AG09319 (cell line): ENCODE measurements at regions not wholly inside any gene's neighbourhood (a gene's known extent, or its start where the extent isn't known, plus 50 kb on each side); places are given as distances from the start of the nearest gene placed in this dataset.

Experiments
- DNase-seq: peaks from one replicate; pipeline ENCODE4 v3.0.0-alpha.2; 2010; ENCODE audit warnings: low read depth; ENCODE audit errors: extremely low read depth
- TF ChIP-seq, protein P1 (sequence below): IDR thresholded peaks from 2 replicates; pipeline ENCODE4 v1.5.1; 2011; ENCODE audit warnings: low read depth, mild to moderate bottlenecking, inconsistent platforms, low read length, moderate library complexity

DNA sequence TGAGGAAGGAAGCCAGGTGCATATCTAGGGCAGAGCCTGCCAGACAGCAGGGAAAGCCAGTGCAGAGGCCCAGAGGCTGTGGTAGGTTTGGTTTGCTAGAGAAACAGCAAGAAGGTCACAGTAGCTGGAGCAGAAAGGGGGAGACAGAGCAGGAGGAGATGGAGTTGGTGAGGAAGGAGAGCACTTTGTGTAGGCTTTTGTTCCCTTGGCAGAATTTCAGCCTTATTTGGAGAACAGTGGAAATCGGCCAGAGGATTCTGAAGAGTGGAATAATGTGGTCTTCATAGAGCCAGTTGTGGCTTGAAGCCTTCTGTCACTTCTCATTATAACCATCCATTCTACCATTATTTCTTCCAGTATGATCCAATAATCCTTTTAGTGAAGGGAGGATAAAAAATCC, 212.9 kb upstream of the FAR2 start:
- TF ChIP-seq, protein P1, sequence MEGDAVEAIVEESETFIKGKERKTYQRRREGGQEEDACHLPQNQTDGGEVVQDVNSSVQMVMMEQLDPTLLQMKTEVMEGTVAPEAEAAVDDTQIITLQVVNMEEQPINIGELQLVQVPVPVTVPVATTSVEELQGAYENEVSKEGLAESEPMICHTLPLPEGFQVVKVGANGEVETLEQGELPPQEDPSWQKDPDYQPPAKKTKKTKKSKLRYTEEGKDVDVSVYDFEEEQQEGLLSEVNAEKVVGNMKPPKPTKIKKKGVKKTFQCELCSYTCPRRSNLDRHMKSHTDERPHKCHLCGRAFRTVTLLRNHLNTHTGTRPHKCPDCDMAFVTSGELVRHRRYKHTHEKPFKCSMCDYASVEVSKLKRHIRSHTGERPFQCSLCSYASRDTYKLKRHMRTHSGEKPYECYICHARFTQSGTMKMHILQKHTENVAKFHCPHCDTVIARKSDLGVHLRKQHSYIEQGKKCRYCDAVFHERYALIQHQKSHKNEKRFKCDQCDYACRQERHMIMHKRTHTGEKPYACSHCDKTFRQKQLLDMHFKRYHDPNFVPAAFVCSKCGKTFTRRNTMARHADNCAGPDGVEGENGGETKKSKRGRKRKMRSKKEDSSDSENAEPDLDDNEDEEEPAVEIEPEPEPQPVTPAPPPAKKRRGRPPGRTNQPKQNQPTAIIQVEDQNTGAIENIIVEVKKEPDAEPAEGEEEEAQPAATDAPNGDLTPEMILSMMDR = no peak
- DNase-seq = no peak

DNA sequence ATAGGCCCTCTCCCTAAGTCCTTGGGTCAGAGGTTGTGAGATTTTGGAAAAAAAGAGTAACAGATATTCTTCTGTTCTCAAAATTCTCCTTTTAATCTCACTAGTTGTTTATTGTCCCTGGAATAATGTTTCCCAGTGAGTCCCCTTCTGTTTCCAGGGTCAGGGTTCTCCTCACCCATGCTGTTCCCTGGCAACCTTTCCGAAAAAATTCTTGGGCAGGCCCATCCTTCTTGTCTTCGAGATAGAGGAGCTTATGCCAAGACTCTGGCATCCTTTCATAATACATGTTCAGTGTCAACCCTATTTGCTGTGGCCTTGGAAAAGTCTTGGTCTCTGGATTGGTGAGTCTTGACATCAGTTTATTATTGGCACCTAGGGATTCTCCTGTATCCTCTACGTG, 212.4 kb upstream of the FAR2 start:
- DNase-seq = no peak
- TF ChIP-seq, protein P1 = no peak

DNA sequence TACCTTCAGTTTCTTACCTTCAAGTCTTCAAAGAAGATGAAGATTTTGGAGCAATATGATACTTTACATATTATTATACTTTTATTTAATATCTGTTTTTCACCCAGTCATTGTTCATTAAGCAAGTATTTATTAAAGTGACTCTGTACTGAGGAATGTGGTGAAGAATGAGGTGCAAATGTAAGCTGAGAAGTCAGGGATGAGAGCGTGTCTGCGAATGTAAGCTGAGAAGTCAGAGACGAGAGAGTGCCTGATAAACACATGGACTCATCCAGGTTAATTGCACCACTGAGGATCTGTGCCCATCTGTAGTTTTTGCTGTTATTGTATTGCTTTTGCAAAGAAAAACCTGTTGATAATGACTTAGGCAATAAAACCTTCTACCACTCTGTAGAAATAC, 211.9 kb upstream of the FAR2 start:
- DNase-seq = no peak
- TF ChIP-seq, protein P1 = no peak

DNA sequence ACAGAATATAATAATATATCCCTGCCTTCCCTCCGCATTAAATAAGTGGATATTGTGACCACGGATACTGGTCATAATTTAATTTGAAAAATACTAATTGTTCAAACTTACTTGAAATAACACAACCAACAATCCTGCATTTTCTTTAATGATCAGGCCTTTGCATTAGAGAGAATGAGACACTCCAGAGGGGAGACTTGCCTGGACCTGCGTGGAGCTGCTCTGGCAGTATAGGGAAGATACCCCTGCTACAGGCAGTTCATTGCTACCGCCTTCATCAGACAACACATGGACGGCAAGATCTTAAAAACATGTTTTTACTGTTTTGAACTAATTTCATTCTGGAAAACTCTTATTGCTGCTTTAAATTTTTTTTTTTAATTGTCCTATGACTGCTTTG, 211.0 kb upstream of the FAR2 start:
- TF ChIP-seq, protein P1 = no peak
- DNase-seq = no peak

DNA sequence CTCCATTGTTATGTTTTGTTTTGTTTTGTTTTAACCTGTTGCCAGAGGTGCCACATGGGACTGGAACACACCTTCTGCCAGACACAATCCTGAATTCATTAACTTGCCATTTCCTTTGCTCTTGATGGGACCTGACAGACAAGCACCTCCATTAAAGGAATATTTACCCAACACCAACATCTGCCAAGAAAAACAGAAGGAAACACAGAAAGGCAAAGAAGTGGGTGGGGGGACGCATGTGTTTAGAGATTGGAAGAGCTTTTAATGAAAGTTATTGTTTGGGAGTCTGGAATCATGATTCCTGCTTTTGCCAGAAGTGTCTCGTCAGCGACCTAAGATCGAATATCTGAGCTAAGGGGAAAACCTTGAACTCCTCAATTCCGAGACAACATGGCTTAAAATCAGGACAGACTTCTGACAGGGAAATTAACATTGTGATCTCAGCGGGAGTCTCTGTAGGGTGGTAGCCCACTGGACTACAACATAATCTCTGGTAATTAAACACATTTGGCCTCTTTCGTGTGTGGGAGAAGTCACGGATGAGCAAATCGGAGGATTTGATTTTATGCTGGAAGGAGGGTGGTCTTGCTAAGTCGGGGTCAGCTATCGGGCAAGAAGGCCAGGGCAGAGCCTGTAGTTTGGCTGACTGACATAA, 210.4 kb upstream of the FAR2 start:
- peak; percentile 35 for DNase-seq
- TF ChIP-seq, protein P1 = no peak

DNA sequence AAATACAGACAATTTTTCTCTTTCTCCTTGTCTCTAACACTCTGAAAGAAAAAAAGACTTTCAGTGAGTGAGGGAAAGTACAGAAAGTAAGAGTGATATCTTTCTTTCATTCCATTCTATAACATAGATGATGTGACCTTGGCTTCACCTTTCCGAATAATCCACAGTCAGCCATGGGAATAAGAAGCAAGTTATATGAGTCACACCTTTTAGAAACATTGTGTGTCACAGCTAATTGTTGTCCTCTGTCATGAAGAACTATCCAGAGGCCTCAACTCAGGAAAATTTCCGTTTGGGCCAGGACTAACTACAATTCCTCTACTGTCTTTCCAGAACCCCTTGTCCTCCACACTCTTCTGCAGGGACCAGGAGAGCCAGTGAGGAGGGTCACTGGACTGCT, 209.7 kb upstream of the FAR2 start:
- TF ChIP-seq, protein P1 = no peak
- no peak for DNase-seq

DNA sequence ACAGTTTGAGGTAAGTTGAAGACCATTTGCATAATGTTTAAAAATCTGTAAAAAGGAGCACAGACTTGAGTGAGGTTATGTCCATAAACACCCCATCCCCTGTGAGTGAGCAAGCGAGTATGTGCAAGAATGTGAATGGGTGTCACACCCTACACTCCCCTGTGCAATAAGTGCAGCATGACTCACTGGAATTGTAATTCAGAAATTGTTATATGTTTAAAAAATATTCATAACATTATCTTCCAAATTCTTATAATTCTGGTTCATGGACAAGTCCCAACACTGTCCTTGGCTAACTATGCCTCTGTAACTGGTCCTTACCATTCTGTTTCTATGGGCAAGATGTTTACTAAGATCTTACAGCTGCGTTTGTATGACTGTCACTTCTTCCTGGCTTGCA, 207.8 kb upstream of the FAR2 start:
- TF ChIP-seq, protein P1 = no peak
- DNase-seq = no peak
